NCI-H1092 treated with DMSO at 0.1 percent for 48 hours (cell line): ENCODE measurements at regions not wholly inside any gene's neighbourhood (a gene's known extent, or its start where the extent isn't known, plus 50 kb on each side); places are given as distances from the start of the nearest gene placed in this dataset.
"Not testable (repeated sequence)": the region's sequence is repeated elsewhere in the genome, so short reads cannot be mapped to it uniquely, and the experiment has no call there.

Experiments
- DNase-seq: peaks from one replicate; lab custom pipeline; 2025; lab: John Stamatoyannopoulos, UW

DNA sequence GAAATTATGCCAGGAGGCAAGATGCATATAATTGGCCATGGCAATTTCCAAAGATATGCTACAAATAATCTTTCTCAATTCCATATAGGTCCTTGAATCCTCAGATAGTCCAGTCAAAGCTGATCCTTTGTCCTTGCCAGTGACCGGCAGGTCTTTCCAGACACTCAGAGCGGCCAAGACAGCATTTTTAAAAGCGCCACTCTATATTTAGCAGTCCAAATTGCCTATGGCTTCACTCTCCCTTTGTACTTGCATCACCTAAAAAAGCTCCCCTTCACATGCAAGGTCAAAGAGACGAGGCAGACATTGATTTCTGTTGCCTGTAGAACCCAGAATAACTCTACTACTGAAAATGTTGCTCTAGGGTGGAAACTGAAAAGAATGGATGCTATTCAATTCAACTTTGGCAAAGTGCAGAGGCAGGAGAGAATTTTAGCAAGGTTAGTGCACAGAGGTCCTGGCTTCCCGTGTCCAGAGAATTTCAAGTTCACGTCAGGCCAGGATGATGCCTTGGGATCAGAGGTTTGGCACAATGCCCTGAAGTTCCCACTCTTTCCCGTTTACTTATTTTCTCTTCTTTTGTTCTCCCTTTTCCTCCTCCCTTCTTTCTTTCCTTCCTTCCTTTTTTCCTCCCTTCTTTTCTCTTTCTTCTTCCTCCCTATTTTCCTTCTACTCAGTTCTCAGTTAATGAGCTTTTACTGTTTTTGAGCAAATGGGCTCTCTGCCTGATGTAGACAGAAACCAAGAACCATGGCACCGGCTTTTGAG, 108.5 kb downstream of the KCNK1 start:
- no peak for DNase-seq

DNA sequence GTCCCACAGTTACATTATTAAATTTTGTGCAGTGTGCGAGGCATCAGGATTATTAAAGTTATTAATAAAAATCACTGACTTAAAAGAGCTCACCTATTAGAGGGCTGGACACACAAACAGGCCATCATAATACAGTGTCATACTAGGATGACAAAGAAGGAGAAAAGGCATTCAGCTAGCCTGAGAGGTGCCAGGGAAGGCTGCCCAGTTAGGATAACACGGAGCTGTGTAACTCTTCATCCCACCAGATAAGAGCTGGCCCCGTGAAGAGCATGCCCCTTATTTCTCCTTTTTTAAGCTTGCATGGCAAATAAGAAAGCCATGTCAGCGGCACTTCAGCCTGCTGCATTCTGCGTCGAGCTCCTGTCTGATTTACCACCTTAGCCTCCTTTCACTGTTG, 109.5 kb downstream of the KCNK1 start:
- DNase-seq, result no peak

GRCh38 chr1:233724131-233724631, 110.3 kb downstream of the KCNK1 start:
- not testable (repeated sequence) for DNase-seq

GRCh38 chr1:233725423-233725822, 111.5 kb downstream of the KCNK1 start:
- no peak for DNase-seq

DNA sequence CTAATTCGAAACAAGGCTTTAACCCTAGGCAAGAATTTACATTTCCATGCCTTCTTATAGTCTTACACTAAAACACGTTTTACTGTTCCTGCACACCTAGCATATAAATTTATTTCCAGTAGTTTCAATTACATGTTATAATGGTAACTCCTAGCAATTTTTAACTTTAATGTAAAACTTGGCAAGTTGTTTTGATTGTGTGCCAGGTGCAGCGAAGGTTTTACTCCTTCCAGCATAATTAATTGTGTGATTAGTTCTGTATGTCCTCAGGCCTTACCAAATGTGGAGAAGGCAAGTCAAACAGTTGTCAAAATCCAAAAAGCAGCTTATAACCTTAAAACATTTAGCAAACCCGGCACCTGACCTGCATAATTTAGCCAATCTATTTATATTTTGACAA, 114.8 kb downstream of the KCNK1 start:
- no peak for DNase-seq

GRCh38 chr1:233730380-233730779, 116.5 kb downstream of the KCNK1 start:
- no peak for DNase-seq

- DNase-seq, result no peak
Measured at GRCh38 chr1:233730809-233731208, 116.9 kb downstream of the KCNK1 start.

DNA sequence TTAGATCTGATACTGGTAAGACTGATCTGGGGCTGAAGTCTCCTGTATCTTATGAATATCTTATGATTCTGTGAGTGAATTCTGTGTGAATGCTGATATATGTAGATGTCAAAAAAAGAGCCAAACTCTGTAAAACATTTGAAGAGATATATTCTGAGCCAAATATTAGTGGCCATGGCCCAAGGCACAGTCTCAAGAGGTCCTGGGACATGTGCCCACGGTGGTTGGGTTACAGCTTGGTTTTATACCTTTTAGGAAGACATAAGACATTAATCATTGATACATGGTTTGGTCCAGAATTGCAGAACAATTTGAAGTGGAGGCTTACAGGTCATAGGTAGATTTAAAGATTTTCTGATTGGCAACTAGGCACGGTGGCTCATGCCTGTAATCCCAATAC, 118.3 kb downstream of the KCNK1 start:
- DNase-seq, result no peak

DNA sequence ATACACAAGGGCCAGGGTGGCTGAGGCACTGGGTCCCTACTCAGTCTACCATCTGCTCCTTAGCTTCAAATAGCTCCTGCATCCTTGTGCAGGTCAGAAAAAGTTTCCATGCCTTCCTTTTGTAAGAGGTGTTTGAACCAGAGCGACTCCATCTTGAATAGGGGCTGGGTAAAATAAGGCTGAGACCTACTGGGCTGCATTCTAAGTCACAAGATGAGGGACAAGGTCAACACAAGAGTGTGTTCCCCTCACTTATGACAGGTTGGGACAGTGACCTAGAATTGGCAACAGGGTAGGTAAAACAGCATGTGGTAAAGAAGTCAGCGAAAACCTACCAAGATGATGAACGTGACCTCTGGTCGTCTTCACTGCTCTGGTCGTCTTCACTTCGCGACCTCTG, 120.5 kb downstream of the KCNK1 start:
- DNase-seq, result no peak

GRCh38 chr1:233735331-233735730, 121.4 kb downstream of the KCNK1 start:
- no peak for DNase-seq

GRCh38 chr1:233735847-233736246, 121.9 kb downstream of the KCNK1 start:
- no peak for DNase-seq

GRCh38 chr1:233737341-233737740, 123.4 kb downstream of the KCNK1 start:
- no peak for DNase-seq

DNA sequence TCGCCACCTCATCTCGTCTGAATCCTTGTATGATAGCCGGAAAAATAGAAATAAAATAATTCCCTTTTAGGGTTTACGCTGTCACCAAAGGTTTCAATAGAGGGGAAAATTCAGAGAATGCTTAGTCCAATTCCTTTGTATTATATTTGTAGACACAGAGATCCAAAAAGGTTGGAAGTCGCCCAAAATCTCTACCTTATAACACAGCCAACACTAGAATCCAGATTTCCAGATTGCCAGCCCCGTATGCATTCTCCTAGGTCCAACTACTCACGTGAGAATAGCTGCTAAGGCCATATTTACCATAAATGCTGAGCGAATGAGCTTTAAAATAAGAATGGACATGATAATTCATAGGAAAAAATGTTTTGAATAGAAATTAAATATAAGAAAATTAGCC, 124.5 kb downstream of the KCNK1 start:
- DNase-seq, result no peak

- no peak for DNase-seq
Measured at GRCh38 chr1:233738850-233739249, 124.9 kb downstream of the KCNK1 start.

GRCh38 chr1:233744779-233745513, 131.0 kb downstream of the KCNK1 start:
- DNase-seq, result no peak

DNA sequence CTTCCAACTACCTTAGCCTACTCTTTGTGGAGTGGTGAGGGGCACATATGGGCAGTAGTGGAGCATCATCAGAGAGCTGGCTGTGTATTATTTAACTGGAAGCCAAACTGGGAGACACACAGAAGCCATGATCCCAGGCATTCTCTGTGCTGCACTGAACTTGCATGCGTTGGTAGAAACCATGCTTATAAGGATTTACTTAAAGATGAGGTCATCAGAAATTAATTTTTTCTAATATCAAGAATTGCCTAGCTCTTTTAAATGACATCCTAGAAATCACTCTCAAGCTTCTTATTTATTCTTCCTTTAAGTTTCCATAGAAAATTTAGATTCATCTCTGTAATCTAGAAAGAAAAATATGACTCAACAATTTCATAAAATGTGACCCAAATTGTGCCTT, 136.2 kb downstream of the KCNK1 start:
- no peak for DNase-seq

- DNase-seq, result no peak
Measured at GRCh38 chr1:233759665-233760064, 144.8 kb upstream of the SLC35F3 start.

- not testable (repeated sequence) for DNase-seq
Measured at GRCh38 chr1:233764304-233764703, 140.2 kb upstream of the SLC35F3 start.

DNA sequence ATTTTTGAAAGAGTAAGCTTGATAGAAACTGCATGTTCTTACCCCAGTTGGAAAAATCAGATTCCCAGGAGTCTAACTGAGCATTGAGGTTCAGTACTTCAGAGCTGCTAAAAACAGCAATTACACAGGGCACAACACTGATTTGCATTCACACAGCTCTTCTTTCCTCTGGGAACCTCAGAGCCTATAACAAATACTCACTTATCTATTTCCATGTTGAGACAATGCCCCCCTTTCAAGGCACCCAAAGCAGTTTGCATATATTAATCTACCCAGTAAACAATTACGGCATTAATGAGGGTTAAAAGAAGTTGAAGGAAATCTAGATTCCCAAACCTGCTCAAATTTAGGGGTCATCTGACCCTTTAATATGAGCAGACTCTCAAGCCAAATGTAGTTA, 126.9 kb upstream of the SLC35F3 start:
- DNase-seq, result no peak

DNA sequence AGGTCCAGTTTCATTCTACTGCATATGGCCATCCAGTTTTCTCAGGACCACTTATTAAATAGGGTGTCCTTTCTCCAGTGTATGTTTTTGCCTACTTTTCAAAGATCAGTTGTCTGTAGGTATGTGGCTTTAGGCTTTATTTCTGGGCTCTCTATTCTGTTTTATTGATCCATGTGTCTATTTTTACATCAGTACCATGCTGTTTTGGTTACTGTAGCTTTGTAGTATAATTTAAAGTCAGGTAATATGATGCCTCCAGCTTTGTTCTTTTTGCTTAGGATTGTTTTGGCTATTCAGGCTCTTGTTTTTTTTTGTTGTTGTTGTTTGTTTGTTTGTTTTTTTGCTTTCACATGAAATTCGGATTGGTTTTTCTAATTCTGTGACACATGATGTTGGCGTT, 124.4 kb upstream of the SLC35F3 start:
- no peak for DNase-seq

DNA sequence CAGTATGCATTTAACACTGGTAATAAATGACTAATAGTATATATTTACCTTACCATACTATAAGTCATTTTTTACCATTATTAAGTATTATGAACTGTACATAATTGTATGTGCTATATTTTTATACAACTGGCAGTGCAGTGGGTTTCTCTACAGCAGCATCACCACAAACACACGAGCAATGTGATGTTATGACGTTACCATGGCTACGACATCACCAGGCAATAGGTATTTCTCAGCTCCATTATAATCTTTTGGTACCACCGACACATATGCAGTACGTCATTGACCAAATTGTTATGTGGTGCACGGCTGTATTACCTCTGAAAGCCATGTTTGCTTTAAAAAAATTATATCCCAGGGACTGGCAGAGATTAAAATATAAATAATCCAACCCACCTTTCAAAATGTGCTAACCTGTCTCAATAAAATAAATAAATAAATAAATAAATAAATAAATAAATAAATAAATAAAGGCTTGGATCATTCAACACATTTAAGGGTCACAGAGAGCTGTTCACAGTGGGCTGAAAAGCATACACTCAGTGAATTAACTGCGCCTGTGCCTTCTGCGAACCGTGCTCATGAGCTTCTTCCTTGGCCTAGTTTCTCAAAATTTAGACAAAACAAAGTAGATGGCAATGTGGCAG, 121.4 kb upstream of the SLC35F3 start:
- DNase-seq, result no peak

- DNase-seq, result no peak
Measured at GRCh38 chr1:233787599-233787998, 116.9 kb upstream of the SLC35F3 start.

DNA sequence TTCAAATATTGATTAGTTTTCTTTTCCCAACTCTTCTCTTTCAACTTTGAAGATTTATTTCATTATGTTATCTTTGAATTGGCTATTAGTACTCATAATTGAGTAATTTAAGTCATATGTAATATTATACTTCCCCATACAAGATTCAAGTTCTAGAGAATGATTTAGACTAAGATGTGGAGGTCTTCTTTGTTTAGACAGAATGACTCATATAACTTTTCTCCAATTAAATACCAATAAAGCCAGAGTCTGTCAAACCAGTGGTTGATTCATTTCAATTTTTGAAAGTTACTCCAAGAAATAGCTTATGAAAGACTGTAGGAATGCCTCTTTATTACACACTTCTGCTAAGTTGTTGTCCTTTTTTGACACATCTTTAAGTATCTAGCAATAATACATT, 115.8 kb upstream of the SLC35F3 start:
- DNase-seq, result no peak
